ENCODE measurements at regions not wholly inside any gene's neighbourhood (a gene's known extent, or its start where the extent isn't known, plus 50 kb on each side); places are given as distances from the start of the nearest gene placed in this dataset.

DNA sequence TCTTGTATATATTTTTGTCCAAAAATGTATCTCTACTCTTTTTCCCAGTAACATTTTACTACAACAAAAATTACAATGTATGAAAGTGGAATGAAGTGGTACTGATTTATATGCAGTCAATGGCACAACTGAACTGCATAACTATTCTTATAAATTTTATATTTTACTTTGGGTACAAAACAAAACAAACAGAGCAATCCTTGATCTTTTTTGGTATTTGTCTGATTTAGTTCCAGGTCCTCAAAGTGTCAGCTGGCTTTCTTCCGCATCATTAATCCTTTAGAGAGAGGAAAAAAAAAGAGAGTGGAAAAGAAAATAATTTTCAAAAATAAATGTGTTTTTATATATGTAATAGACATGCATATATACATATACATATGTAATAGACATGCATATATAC, 252.4 kb upstream of the SLIT2 start:
- Histone ChIP-seq H3K4me3 (no peak overlapping the region), H3K36me3 (no peaks in the 10 kb centered on the region), H3K27me3 (no peaks in the 10 kb centered on the region), H3K4me1 (no peaks in the 10 kb centered on the region), H3K27ac (no peak overlapping the region), H3K9me3 (no peaks in the 10 kb centered on the region)
- no peak for TF ChIP-seq POLR2A (IDR thresholded peaks at IDR 0.05)
- TF ChIP-seq, protein P1, sequence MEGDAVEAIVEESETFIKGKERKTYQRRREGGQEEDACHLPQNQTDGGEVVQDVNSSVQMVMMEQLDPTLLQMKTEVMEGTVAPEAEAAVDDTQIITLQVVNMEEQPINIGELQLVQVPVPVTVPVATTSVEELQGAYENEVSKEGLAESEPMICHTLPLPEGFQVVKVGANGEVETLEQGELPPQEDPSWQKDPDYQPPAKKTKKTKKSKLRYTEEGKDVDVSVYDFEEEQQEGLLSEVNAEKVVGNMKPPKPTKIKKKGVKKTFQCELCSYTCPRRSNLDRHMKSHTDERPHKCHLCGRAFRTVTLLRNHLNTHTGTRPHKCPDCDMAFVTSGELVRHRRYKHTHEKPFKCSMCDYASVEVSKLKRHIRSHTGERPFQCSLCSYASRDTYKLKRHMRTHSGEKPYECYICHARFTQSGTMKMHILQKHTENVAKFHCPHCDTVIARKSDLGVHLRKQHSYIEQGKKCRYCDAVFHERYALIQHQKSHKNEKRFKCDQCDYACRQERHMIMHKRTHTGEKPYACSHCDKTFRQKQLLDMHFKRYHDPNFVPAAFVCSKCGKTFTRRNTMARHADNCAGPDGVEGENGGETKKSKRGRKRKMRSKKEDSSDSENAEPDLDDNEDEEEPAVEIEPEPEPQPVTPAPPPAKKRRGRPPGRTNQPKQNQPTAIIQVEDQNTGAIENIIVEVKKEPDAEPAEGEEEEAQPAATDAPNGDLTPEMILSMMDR (IDR thresholded peaks at IDR 0.05): no peak
- no peak for DNase-seq
- WGBS, 2 donors: 83 to 84% methylated on average over 1 of the region's 1 CpG
- intact Hi-C loops (cut with DNase I): no loop called here

DNA sequence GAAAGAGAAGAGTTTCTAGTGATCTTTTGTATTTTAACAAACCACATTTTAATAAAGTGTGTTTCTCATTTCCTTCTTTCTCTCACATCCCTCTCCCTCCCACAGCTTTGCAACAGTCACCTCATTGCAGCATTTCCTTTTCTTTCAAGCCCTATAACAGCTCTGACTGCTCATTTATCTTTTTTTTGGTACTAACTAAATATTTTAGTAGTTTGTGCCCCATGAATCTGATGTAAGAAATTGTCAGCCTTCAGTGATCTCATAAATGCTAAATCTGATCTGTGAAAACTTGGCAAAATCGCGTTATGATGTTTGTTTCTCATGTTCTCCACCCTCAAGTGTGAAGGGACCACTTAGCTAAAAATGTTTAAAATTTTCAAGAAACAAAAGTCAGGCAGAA, 258.5 kb upstream of the SLIT2 start:
- WGBS, 2 donors: 75 to 81% methylated on average over 2 of the region's 2 CpGs
- DNase-seq: no peak
- H3K4me1 ChIP-seq: no peaks in the 10 kb centered on the region
- H3K36me3 ChIP-seq: no peaks in the 10 kb centered on the region
- no peak overlapping the region for H3K27ac ChIP-seq
- TF ChIP-seq POLR2A (IDR thresholded peaks at IDR 0.05): no peak
- TF ChIP-seq, protein P1 (IDR thresholded peaks at IDR 0.05): no peak
- no peaks in the 10 kb centered on the region for H3K9me3 ChIP-seq
- intact Hi-C loops (cut with DNase I): no loop called here
- H3K27me3 ChIP-seq: no peaks in the 10 kb centered on the region
- H3K4me3 ChIP-seq: no peak overlapping the region

DNA sequence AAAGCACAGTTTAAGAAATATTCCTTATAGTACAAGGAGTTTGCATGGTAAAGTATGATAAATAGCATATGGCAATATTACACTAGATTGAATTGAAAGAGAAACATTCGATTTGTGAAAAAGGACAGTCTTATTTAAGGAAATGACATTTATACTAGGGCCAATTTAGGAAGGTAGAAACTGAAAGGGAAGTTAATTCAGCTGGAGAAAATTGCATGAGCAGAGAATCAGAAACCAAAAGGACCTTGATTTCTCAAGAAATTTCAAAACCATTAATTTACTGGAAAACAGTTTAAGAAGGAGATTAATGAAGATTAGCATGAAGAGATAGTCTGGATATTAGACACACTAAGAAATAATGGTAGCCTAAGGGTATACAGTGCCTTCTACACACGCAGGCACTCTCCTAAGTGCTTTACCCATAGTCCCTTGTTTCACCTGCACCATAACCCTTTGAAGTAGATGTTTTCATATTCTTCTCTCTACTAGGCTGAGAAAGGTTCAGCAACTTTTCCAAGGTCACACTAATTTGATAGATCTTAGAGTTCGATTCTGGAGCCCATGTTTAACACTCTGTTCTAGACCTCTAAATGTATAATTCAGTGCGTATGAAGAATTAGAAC, 259.1 kb upstream of the SLIT2 start:
- Histone ChIP-seq H3K36me3 (no peaks in the 10 kb centered on the region), H3K9me3 (no peaks in the 10 kb centered on the region), H3K27me3 (no peaks in the 10 kb centered on the region), H3K4me1 (no peaks in the 10 kb centered on the region), H3K4me3 (no peak overlapping the region), H3K27ac (no peak overlapping the region)
- 50 to 60% methylated on average over 4 of the region's 4 CpGs for WGBS, 2 donors
- intact Hi-C loops (cut with DNase I): no loop called here
- no peak for DNase-seq
- TF ChIP-seq, protein P1 (IDR thresholded peaks at IDR 0.05): no peak
- TF ChIP-seq POLR2A (IDR thresholded peaks at IDR 0.05): no peak

DNA sequence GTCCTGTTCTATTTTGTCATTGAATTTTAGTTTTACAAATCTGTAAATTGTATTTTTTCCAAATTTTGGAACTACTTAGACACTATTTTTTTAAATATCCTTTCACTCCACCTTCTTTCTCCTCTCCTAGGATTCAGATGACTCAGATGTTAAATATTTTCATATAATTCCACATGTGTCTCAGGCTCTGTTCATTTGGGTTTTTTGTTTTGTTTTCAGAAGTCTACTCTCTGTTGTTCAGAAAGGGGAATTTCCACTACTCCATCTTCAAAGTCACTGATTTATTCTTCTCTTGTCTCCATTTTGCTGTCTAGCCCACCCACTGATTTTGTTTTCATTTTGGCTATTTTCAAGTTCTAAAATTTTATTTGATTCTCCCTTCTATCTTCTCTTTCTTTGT, 264.0 kb upstream of the SLIT2 start:
- TF ChIP-seq POLR2A (IDR thresholded peaks at IDR 0.05): no peak
- TF ChIP-seq, protein P1 (IDR thresholded peaks at IDR 0.05): no peak
- Histone ChIP-seq H3K27ac (no peak overlapping the region), H3K4me3 (no peak overlapping the region), H3K27me3 (no peaks in the 10 kb centered on the region), H3K36me3 (no peaks in the 10 kb centered on the region), H3K9me3 (no peaks in the 10 kb centered on the region), H3K4me1 (peaks cover 0 to 5% (median 0%) of the 10 kb centered on the region in 3 donors)
- DNase-seq: no peak
- intact Hi-C loops (cut with DNase I): no loop called here

DNA sequence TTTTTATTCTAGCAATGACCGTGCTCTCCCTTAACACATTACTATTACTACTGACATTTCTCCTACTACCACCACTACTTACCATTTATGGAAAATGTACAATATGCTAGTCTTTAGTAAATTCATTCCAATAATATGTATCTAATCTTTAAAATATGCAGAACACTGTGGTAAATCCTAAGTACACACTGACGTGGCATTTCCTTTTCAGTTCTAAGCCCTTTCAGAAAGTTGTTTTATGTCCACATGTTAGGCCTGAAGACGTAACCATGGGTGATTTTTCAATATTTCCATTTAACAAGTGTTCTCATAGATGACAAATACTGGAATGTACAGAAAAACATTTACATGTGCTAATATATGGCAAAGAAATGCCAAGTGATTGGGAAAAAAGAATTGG, 268.6 kb upstream of the SLIT2 start:
- 36 to 37% methylated on average over 3 of the region's 3 CpGs for WGBS, 2 donors
- DNase-seq: no peak
- intact Hi-C loops (cut with DNase I): no loop called here

More for the DNA sequence above, 268.6 kb upstream of the SLIT2 start:
- Histone ChIP-seq H3K4me1 (peaks cover 0 to 5% (median 0%) of the 10 kb centered on the region in 3 donors), H3K27ac (no peak overlapping the region), H3K36me3 (no peaks in the 10 kb centered on the region), H3K27me3 (no peaks in the 10 kb centered on the region), H3K4me3 (no peak overlapping the region), H3K9me3 (peaks cover 0 to 14% (median 6%) of the 10 kb centered on the region in 3 donors)
- TF ChIP-seq, protein P1 (IDR thresholded peaks at IDR 0.05): no peak
- TF ChIP-seq POLR2A (IDR thresholded peaks at IDR 0.05): no peak

Data from esophagus squamous epithelium (tissue), 5 donors.